ENCODE measurements at regions not wholly inside any gene's neighbourhood (a gene's known extent, or its start where the extent isn't known, plus 50 kb on each side); places are given as distances from the start of the nearest gene placed in this dataset.

DNA sequence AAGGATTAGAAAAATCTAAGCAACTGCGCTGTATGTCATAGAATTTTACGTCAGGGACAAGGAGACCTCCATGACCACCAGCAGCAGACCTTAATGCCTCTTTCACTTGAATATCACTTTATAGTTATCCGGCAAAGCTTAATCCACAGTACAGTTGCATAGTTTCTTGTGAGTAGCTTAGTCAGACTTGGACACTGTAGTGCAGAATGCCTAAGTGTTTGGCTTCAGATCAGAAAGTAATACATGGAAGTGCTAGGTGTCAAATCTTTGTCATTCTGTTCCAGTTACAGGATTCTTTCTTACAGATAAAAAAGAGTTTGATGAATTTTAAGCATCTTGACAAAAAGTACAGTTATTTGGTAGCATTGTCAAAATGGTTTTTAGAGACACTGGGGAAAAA, 239.9 kb upstream of the PAPPA start:
- in situ Hi-C loops (cut with MboI; ENCODE audit: low sequenced_read_pairs): no loop called here

DNA sequence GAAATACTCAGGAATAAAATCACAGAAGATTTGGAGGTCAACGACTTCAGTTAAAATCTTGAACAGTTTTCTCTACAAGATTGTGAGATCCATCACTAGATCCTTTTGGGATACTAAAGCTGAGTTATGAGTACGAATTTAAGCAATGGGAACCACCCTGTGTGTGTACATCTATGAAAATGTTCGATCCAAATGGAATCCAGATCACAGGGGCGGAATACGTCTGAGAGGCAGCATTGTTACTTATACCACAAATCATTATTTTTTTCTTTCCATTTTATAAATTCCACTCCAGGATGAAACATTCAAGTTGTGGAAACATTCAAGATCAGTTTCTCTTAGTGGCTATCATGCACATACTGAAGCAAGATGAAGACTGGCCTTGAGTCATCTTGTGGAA, 239.3 kb upstream of the PAPPA start:
- in situ Hi-C loops (cut with MboI; ENCODE audit: low sequenced_read_pairs): no loop called here

DNA sequence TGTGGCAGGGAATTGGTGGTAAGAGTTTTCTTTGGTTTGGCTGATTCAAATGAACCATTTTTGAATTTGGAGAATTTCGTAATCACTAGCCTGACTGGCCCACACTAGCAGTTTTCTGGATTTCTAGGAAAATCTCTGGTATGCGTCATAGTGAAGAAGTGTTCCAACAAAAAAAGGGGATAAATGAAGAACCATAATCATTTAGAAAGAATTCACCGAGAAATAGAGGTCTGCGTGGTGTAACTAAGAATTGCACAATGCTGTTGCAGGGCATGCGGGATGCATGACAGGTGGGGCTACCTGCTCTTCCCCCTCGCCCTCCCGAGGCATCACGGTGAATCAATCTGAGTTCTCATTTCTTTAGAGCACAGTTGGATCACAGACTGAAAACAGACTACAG, 232.3 kb upstream of the PAPPA start:
- in situ Hi-C loops (cut with MboI; ENCODE audit: low sequenced_read_pairs): no loop called here

DNA sequence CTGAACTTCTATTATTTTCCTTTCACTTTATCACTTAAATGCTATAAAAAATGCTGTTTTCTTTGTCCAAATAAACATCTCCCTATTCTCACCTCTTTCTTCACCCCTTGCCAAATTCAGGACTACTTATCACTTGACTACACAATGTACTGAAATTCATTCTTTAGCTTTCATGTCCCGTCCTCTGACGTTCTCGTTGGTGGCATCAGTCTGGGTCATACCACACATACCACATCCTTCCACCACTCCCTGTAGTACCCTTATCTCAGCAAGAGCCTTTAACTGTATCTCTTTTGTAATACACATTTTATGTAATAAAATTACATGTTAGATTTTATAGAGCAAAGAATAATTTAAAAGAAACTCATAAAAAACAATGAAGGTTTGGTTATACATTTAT, 231.1 kb upstream of the PAPPA start:
- in situ Hi-C loops (cut with MboI; ENCODE audit: low sequenced_read_pairs): no loop called here

DNA sequence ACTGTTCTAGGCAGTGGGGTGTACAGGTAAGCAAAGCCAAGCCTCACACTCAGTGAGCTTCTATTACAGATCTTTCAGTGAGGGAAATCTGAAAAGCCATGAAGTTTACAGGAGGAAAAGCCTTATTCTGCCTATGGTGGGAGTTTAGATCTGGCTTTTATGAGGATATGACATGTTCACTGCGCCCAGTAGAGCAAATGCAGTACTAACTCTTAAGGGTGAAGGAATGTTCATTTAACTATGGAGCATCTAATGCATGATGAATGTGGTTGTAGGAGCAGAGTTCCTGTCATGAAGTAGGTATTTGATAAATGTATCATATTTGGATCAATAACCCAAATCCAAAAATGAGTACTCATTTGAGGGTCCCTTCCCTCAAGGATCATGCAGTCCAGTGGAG, 230.2 kb upstream of the PAPPA start:
- in situ Hi-C loops (cut with MboI; ENCODE audit: low sequenced_read_pairs): no loop called here

DNA sequence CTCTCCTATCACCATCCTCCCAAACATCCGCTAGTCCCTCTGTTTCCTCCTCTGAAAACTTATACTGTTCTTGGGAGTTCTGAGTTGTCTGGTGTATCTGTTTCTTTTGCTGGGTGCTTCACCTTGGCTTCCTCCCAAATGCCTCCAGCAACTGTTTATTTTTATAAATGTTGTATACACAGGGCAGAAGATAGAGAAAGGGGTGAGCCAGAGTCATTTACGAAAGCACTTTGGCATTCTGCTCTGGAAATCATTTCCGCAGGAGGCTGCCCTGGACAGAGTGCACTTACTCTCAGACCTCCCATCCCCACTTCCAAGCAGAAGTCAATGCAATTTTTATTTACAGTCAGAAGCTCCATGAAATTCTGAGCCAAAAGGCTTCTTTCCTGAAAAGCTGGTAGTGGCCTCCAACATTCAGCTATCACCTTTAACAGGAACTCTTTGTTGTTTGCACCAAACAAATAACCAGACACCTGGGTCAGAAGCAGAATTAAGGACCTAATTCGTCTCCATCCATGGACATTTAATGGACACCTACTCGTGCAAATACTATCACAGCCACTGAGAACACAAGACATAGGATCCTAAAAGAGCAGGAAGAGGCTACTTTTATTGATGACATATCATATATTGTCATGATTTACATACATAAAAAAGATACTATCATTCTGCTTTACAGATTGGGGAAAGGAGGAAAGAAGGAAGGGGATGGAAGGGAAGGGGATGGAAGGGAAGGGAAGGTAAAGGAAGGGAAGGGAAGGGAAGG, 229.5 kb upstream of the PAPPA start:
- in situ Hi-C loops (cut with MboI; ENCODE audit: low sequenced_read_pairs): no loop called here

DNA sequence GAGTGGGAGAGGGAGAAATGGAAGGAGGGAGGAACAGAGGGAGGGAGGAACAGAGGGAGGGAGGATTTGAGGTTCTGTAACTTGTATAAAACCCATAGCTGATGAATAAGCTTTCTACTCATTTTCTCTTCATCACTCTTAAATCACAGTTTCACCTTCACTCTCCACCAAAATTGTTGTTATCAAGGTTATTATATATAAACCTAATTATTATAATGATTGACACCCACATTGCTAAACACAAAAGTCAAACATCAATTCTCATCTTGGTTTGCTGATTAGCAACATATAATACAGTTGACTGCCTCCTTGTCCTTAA, 229.0 kb upstream of the PAPPA start:
- in situ Hi-C loops (cut with MboI; ENCODE audit: low sequenced_read_pairs): no loop called here

DNA sequence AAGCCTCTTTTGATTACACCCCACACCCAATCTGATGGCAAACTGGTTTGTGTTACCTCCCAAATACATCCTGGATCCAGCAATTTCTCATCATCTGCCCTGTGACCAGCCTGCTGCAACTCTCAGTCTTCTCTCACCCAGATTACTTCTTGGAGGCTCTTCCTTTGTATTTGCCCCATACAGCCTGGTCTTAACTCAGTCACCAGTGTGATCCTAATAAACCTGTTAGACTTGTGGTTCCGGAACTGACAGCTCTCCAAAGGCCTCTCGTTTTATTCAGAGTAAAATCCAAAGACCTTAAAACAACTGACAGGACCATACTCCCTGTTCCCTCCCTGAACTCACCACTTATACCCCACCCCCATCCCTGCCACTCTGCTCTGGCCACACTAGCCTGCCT, 228.2 kb upstream of the PAPPA start:
- in situ Hi-C loops (cut with MboI; ENCODE audit: low sequenced_read_pairs): no loop called here

DNA sequence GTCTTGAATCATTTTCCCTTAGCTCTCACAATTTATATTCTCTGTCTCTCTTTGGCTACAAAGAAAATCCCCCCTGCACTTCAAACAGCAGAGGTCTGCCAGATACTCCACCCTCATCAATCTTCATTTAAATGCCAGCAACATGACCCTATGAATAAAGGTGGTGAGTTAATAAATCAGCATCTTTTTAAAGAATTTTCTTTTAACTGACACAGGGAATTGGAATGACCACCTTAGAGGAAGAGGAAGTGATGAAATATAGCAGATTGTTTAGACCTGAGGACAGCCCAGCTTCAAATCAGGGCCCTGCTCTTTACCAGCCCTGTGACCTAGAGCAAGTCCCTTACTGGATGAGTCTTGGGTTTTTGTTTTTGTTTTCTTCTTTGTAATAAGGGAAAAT, 223.1 kb upstream of the PAPPA start:
- in situ Hi-C loops (cut with MboI; ENCODE audit: low sequenced_read_pairs): no loop called here

DNA sequence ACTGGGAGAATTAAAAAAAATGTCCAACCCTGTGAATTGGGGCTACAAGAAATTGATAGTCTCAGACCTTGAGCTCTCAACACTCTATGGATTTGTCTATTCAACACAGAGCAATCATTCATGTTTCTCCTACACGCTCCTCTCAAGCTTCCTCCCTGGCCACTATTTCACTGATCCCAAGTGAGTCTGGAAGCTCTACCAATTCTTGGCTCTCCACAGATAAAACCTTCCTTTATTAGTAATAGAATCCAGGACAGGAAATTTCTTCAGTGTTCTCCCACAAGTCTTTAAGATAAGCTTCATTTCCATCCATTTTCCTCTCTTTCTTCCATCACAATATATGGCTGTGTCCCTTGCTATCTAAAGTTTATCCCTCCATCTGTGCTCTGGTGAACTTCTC, 215.1 kb upstream of the PAPPA start:
- in situ Hi-C loops (cut with MboI; ENCODE audit: low sequenced_read_pairs): no loop called here

DNA sequence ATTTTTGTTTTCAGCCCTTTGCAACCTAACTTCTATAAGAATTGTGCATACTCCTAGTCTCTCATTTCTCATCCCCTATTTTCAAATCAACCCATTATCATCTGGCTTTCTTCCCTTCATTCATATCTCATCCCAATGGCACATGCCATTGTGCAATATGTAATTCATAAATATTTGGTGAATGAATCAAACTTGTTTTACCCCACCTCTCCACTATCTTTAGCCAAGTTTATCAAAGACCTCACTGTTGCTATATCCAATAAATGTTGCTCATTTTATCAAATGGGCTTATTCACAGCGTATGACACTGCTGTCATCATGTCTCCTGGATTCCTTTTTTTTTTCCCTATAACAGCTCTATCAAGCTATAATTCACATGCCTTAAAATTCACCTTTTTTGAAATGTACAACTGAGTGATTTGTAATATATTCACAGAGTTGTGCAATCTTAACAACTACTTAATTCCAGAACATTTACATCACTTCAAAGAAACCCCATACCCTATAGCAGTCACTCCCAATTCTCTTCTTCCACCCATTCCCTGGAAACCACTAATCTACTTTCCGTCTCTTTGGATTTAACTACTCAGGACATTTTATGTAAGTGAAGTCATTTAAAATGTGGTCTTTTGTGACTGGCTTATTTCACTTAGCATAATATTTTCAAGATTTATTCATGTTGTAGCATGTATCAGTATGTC, 214.4 kb upstream of the PAPPA start:
- in situ Hi-C loops (cut with MboI; ENCODE audit: low sequenced_read_pairs): no loop called here

DNA sequence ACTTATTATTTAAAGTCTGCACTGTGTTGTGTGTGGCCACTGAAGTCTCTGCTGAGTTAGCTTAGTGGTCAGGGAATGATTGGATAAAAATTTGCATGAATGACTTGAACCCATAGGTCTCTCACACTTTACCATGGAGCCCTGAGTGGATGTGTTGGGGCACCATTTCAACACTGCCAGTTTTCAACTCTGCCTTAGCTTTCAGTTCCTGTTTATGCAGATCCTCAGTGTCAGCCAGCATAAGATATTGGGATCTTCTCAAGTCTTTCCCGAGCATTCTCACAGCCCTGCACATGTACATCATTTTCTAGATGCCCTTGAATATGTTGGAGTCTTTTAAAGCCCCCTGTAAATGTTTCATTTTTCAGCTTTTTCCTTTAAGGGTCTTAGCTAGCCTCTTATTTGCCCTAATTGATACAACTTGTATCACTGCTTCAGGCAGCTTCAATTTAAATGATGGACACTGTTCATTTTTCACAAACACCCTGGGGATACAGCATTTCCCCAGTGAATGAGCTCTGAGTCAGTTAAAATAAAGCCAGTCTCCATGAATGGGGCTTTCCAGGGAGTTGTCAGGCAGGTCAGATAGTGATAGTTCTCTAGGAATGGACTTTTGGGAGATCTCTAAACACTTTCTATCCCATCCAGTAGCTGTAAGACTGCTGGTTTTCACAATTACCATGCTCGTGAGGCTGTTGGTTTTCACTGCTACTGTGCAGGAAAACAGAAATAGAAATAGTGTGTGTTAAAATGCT, 211.9 kb upstream of the PAPPA start:
- in situ Hi-C loops (cut with MboI; ENCODE audit: low sequenced_read_pairs): no loop called here

DNA sequence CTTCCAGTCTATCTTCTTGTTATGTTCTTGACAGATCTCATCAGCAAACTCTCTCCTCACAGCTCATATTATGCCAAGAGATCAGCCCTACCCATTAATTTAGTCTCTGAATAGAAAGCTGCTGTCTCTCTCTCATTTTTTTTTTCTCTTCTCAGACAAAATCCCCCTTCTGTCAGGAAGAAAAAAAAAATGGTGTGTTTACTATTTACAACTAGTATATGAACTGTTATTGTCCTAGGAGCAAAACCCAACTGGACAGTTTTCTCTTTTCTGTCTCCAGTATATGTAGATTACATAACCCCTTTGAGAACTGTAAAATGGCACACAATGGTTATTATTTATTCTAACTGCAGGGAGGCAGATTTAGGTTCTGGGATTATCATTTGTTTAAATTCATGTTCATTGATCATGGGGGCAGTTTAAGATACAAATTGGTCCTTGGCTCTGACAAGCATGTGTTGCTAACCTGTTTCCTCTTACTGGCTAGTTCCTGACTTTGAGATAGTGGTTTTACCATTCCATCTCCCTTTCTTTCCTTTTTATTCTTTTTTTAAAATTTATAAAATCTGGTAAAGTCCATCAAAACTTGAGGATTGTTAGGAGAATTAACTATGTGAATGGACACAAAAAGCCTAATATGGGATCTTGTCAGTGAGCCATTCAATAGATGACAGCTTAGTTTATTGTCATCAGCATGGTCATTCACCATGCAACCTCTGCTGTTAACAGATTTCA, 210.0 kb upstream of the PAPPA start:
- in situ Hi-C loops (cut with MboI; ENCODE audit: low sequenced_read_pairs): no loop called here

DNA sequence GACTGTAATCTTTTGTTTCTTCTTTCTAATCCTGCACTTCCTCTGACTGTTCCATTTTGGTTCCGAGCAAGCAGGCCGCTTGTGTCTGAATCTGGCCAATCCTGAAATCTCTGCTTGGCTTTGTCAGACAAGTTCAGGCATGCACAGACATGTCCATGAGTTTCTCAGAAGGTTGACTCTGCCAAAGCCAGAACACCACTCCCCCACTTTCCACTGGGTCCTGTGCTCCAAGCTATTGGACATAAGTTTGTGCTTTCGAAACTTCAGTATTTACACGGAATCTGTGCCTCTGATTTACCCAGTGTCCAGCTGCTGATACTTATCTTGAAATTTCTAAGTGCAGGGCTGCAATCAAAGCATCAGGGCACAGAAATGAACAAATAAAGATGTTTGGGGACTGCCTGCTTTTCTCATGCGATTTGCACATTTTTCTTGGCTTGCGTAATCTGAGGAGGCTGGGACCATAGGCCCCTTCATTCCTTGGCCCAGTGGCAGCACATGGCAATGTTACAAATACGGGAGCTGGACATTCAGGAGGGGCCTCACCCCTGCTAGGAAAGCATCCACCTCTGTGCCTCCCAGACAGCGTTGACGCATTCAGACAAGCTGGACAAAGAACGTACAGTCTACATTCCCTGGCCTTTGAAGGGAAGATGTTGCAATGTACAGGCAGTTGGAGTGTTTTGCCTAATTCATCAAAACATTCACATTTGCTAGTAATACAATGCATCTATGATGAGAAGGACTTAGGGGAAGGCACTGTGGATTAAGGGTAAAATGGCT, 209.2 kb upstream of the PAPPA start:
- in situ Hi-C loops (cut with MboI; ENCODE audit: low sequenced_read_pairs): no loop called here

DNA sequence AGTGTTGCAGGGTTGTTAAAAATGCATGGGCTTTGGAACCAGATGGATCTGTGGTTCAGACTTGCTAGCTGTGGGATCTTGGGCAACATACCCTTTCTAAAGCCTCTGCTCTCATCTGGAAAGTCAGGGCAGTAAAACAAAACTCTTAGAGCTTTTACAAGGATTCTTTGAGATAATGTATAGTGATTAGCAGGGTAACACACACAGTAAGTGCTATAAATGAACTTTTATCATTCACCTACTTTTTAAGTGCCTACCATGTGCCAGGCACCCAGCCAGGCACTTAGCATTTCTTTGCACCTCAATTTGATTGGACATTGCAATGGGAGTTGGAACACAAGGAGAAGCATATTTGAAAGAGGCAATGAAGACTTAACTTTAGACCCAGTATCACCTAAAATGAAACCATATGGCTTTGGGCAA, 208.6 kb upstream of the PAPPA start:
- in situ Hi-C loops (cut with MboI; ENCODE audit: low sequenced_read_pairs): no loop called here

DNA sequence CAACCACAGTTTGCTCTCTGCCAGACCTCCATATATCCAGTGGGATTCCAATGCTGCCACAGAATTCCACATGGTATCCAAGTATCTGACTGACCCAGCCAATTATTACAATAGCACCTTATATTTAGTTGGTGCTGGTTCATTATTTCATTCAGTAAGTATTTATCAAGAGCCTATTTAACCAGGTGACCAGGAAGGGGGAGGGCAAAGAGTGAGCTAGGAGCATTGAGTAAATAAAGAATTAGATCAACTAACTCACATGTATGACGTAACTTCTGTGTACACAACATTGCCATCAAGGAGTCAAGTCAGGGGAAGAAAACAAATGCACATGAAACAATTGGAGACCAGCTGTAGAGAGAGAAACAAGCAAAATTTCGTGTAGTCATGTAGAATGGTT, 207.1 kb upstream of the PAPPA start:
- in situ Hi-C loops (cut with MboI; ENCODE audit: low sequenced_read_pairs): no loop called here

DNA sequence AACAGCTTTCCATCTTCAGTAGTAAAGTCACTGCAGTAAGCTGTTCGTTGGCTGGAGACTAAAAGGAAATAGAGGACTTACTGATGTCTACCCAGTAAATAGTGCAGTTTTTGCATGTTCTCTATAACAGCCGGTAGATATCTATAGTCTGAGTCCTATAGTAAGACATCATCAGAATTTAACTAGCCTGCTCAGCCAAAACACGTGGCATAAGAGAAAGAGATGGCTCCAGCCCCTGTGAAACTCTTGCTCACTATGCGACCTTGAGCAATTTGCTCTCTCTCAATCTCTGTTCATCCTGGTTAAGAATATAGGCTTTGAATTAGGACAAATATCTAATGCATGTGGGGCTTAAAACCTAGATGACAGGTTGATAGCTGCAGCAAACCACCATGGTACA, 201.6 kb upstream of the PAPPA start:
- in situ Hi-C loops (cut with MboI; ENCODE audit: low sequenced_read_pairs): no loop called here

DNA sequence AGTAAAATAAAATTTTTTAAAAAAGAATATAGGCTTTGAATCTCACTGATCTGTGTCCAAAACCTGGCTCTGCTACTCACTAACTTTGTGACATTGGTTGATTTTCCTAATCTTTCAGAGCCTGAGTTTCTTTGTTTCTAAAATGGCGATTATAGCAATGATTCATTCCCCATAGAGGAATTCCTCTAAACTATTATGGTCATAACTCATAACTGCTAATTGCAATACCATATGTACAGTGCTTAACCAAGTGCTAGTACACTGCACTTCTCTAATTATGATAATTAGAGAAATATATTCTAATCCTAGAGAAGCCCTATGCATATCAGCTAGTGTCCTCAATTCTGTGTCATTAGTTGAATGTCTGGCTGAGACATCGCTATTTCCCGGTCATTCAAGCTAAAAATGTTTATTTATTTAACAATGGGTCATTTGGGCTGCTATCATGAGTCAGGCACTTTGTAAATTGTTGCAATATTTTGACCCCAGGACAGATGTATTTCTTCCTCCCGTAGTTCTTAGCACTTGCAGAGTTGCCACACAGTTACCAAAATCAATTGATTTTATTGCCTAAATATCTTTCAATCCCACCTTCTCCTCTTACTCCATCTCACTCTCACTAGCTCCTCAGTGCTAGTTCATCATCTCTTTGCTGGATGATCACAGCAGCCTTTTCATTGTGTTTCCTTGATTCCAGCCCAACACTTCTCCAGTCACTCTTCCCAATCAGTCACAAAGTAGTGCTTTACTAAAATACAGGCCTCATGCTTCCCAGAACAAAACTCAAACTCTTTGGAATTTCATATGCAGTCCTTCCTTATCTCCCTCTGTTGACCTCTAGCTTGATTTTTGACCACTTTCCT, 200.9 kb upstream of the PAPPA start:
- in situ Hi-C loops (cut with MboI; ENCODE audit: low sequenced_read_pairs): no loop called here

DNA sequence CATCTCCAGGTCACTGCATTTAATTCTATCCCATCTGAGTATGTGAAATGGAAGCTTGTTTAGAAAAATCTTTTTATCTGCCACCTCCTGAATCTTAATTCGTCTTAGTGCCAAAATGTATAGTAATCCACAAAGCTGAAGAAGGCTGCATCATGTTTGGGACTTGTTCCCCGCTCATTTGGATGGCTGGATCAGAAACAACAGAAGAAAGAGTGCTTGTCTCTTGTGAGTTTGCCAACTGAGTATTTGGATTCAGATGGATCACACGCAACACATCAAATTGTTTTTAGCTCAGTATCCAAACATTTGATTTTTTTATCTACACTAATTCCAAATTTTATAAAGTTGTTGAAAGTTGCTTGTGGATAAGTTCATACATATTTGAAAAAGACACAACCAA, 197.2 kb upstream of the PAPPA start:
- in situ Hi-C loops (cut with MboI; ENCODE audit: low sequenced_read_pairs): no loop called here

DNA sequence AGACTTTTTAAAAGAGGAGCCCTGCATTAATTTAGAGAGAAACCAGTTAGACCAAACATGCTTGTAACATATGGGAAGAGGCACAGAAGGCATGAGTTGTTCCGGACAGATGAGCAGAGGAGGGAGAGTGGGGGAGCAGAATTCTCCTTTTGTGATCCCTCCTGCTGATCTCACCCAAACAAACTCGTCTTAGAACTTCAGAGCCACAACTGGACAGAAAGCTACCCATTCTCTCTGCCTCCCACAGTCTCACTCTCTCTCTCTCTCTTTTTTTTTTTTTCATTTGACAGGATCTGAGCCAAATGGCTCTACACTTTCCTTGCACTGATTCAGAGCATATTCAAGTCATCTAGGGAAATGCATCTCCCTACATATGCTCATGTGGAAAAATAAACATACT, 196.0 kb upstream of the PAPPA start:
- in situ Hi-C loops (cut with MboI; ENCODE audit: low sequenced_read_pairs): no loop called here
